IMR-90 (cell line): ENCODE measurements at regions not wholly inside any gene's neighbourhood (a gene's known extent, or its start where the extent isn't known, plus 50 kb on each side); places are given as distances from the start of the nearest gene placed in this dataset.

Experiments used
- BHLHE40 ChIP-seq: fragments of 150-350 bp; IDR thresholded peaks from 2 replicates; pipeline ENCODE4 v1.6.1; 2016; ENCODE audit warnings: mild to moderate bottlenecking, low read depth, low read length
- CEBPB ChIP-seq: IDR thresholded peaks from 2 replicates; pipeline ENCODE4 v1.6.1; 2012; ENCODE audit warnings: low read depth, low read length, improper control_type of control experiment
- MAFK ChIP-seq: IDR thresholded peaks from 2 replicates; pipeline ENCODE4 v1.6.1; 2012; ENCODE audit warnings: low read depth, low read length, improper control_type of control experiment
- MAZ ChIP-seq: IDR thresholded peaks from 2 replicates; pipeline ENCODE4 v1.6.1; 2012; ENCODE audit warnings: low read depth, mild to moderate bottlenecking, low read length, improper control_type of control experiment, moderate library complexity, borderline replicate concordance
- MXI1 ChIP-seq: IDR thresholded peaks from 2 replicates; pipeline ENCODE4 v1.6.1; 2012; ENCODE audit warnings: low read depth, mild to moderate bottlenecking, low read length, moderate library complexity, borderline replicate concordance
- NFE2L2 ChIP-seq: fragments of 150-350 bp; IDR thresholded peaks from 2 replicates; pipeline ENCODE4 v1.6.1; 2016; ENCODE audit warnings: low read depth, mild to moderate bottlenecking, low read length
- POLR2A ChIP-seq: IDR thresholded peaks from 2 replicates; pipeline ENCODE4 v1.6.1; 2012; ENCODE audit warnings: mild to moderate bottlenecking, low read depth, low read length
- RAD21 ChIP-seq: IDR thresholded peaks from 2 replicates; pipeline ENCODE4 v1.6.1; 2012; ENCODE audit warnings: low read length, improper control_type of control experiment
- RCOR1 ChIP-seq: IDR thresholded peaks from 2 replicates; pipeline ENCODE4 v1.6.1; 2012; ENCODE audit warnings: mild to moderate bottlenecking, low read length, improper control_type of control experiment; ENCODE audit not compliant: insufficient replicate concordance
- RFX5 ChIP-seq: IDR thresholded peaks from 2 replicates; pipeline ENCODE4 v1.8.0; 2012; ENCODE audit warnings: low read depth, mild to moderate bottlenecking, low read length, moderate library complexity
- SMC3 ChIP-seq: fragments of 150-350 bp; IDR thresholded peaks from 2 replicates; pipeline ENCODE4 v1.6.1; 2016; ENCODE audit warnings: low read depth, mild to moderate bottlenecking, antibody characterized with exemption, low read length, moderate library complexity
- TF ChIP-seq, protein P1 (sequence below): conservative IDR thresholded peaks from 2 replicates; pipeline ENCODE4 v1.5.1; 2012; ENCODE audit warnings: mild to moderate bottlenecking, low read depth, low read length, improper control_type of control experiment
- TF ChIP-seq, protein P2 (sequence below): fragments of 150-350 bp; IDR thresholded peaks from 2 replicates; pipeline ENCODE4 v1.6.1; 2017; ENCODE audit warnings: mild to moderate bottlenecking, antibody characterized with exemption, low read length, low read depth
- TF ChIP-seq, protein P3 (sequence below): fragments of 150-350 bp; IDR thresholded peaks from 2 replicates; pipeline ENCODE4 v1.6.1; 2016; ENCODE audit warnings: low read depth, mild to moderate bottlenecking, low read length, moderate library complexity, borderline replicate concordance

DNA sequence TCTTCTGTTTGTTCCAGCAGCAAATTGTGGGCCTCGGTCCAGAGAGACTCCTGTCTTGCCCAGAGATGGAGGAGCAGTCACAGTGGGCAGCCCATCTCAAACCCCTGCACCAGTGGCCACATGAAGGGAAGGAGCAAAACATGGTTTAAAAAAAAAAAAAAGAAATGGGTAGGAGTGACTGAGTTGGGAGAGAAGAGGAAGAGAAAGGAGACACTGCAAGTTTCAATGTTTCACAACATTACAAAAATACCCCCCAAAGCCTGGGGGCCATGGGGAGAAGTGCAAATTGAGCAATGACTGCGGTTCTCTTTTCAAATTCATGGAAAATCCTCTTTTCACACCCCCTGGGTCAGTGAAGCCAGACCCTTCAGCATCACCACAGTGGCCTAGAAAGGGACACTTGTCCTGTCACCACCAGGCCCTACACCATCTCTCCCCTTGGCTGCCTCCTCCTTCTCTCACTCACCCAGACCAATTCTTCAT lies 117.1 kb downstream of the ZFP36L2 start:
- no peak for TF ChIP-seq RAD21
- no peak for TF ChIP-seq POLR2A
- TF ChIP-seq, protein P1, sequence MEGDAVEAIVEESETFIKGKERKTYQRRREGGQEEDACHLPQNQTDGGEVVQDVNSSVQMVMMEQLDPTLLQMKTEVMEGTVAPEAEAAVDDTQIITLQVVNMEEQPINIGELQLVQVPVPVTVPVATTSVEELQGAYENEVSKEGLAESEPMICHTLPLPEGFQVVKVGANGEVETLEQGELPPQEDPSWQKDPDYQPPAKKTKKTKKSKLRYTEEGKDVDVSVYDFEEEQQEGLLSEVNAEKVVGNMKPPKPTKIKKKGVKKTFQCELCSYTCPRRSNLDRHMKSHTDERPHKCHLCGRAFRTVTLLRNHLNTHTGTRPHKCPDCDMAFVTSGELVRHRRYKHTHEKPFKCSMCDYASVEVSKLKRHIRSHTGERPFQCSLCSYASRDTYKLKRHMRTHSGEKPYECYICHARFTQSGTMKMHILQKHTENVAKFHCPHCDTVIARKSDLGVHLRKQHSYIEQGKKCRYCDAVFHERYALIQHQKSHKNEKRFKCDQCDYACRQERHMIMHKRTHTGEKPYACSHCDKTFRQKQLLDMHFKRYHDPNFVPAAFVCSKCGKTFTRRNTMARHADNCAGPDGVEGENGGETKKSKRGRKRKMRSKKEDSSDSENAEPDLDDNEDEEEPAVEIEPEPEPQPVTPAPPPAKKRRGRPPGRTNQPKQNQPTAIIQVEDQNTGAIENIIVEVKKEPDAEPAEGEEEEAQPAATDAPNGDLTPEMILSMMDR = no peak
- no peak for TF ChIP-seq NFE2L2
- no peak for TF ChIP-seq SMC3
- TF ChIP-seq, protein P2, sequence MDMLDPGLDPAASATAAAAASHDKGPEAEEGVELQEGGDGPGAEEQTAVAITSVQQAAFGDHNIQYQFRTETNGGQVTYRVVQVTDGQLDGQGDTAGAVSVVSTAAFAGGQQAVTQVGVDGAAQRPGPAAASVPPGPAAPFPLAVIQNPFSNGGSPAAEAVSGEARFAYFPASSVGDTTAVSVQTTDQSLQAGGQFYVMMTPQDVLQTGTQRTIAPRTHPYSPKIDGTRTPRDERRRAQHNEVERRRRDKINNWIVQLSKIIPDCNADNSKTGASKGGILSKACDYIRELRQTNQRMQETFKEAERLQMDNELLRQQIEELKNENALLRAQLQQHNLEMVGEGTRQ = no peak
- TF ChIP-seq BHLHE40 = no peak
- no peak for TF ChIP-seq MAFK
- TF ChIP-seq CEBPB = no peak
- no peak for TF ChIP-seq MXI1
- TF ChIP-seq, protein P3, sequence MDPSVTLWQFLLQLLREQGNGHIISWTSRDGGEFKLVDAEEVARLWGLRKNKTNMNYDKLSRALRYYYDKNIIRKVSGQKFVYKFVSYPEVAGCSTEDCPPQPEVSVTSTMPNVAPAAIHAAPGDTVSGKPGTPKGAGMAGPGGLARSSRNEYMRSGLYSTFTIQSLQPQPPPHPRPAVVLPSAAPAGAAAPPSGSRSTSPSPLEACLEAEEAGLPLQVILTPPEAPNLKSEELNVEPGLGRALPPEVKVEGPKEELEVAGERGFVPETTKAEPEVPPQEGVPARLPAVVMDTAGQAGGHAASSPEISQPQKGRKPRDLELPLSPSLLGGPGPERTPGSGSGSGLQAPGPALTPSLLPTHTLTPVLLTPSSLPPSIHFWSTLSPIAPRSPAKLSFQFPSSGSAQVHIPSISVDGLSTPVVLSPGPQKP = no peak
- no peak for TF ChIP-seq RCOR1
- TF ChIP-seq RFX5 = no peak
- TF ChIP-seq MAZ = no peak
